ENCODE measurements at regions not wholly inside any gene's neighbourhood (a gene's known extent, or its start where the extent isn't known, plus 50 kb on each side); places are given as distances from the start of the nearest gene placed in this dataset.

DNA sequence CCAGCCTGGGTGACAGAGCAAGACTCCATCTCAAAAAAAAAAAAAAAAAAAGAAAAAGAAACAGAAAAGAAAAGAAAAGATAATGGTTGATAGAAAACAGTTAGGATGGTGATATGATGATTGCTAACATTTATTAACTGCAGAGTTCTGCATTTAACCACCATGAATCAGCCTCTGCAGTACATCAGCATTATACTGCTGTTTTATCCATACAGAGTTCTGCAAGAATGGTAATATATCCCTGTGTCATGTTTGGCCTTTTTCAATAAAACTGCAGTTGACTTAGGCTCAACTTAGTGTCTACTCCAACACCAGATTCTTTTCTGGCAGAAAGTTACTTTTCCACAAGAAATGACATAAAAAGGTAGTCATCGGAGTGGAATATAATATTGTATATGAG is 62.6 kb downstream of the DUSP6 start:
- no peak for DNase-seq
- no peak overlapping the region for H3K4me3 Mint-ChIP-seq
- Histone ChIP-seq H3K4me3 (replicated peaks in 1 of 3; ENCODE audit: low read depth in 2 of 3, low read length in 3 of 3) (no peak overlapping the region), H3K36me3 (replicated peaks in 1 of 2; ENCODE audit: control insufficient read depth in 1 of 2, insufficient read depth in 2 of 2, low read length in 2 of 2) (no peaks in the 10 kb centered on the region), H2AFZ (ENCODE audit: insufficient read depth, low read depth, low read length, poor library complexity, severe bottlenecking) (no peak overlapping the region), H3K27me3 (ENCODE audit: control insufficient read depth in 2 of 2, insufficient read depth in 2 of 2, low read length in 2 of 2) (no peaks in the 10 kb centered on the region), H3K4me2 (replicated peaks; ENCODE audit: extremely low read depth, low read length, poor library complexity, severe bottlenecking) (no peak overlapping the region), H3K9ac (ENCODE audit: insufficient read depth, low read length, poor library complexity, severe bottlenecking) (no peak overlapping the region), H3K9me3 (replicated peaks in 1 of 2; ENCODE audit: control insufficient read depth in 1 of 2, insufficient read depth in 1 of 2, low read length in 2 of 2) (no peaks in the 10 kb centered on the region), H3K79me2 (ENCODE audit: insufficient read depth, low read length) (no peaks in the 10 kb centered on the region), H4K20me1 (ENCODE audit: insufficient read depth, low read length) (no peaks in the 10 kb centered on the region), H3K4me1 (ENCODE audit: control insufficient read depth in 1 of 2, insufficient read depth in 2 of 2, low read length in 2 of 2) (peaks cover 0 to 3% of the 10 kb centered on the region in 2 donors), H3K27ac (ENCODE audit: low read depth in 1 of 2, low read length in 2 of 2) (no peak overlapping the region)
- peaks cover 0 to 2% (median 0%) of the 10 kb centered on the region in 3 donors for H3K27me3 Mint-ChIP-seq (ENCODE audit: low read depth in 3 of 3)
- peaks cover 6% of the 10 kb centered on the region for H3K4me1 Mint-ChIP-seq
- no peaks in the 10 kb centered on the region for H3K36me3 Mint-ChIP-seq
- TF ChIP-seq, protein P1, sequence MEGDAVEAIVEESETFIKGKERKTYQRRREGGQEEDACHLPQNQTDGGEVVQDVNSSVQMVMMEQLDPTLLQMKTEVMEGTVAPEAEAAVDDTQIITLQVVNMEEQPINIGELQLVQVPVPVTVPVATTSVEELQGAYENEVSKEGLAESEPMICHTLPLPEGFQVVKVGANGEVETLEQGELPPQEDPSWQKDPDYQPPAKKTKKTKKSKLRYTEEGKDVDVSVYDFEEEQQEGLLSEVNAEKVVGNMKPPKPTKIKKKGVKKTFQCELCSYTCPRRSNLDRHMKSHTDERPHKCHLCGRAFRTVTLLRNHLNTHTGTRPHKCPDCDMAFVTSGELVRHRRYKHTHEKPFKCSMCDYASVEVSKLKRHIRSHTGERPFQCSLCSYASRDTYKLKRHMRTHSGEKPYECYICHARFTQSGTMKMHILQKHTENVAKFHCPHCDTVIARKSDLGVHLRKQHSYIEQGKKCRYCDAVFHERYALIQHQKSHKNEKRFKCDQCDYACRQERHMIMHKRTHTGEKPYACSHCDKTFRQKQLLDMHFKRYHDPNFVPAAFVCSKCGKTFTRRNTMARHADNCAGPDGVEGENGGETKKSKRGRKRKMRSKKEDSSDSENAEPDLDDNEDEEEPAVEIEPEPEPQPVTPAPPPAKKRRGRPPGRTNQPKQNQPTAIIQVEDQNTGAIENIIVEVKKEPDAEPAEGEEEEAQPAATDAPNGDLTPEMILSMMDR (IDR thresholded peaks at IDR 0.05): no peak
- no peaks in the 10 kb centered on the region for H3K9me3 Mint-ChIP-seq
- no peak overlapping the region for H3K27ac Mint-ChIP-seq
- no CpG with 5 or more reads among the region's 1 CpG for WGBS (ENCODE audit: insufficient coverage)
- intact Hi-C loops (cut with micrococcal nuclease): no loop called here

DNA sequence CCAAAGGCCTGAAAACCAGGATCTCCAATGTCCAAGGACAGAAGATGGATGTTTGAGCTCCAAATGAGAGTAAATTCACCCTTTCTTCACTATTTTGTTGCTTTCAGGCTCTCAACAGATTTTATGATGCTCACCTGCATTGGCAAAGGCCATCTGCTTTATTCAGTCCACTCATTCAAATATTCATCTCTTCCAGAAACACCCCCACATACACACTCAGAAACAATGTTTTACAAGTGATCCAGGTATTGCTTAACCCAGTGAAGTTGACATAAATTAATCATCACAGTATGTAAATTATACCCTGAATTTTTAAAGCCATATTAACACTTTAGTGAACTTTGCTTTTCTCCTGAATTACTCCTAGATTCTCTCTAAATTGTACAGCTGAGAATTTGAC is 63.3 kb downstream of the DUSP6 start:
- Histone ChIP-seq H3K27ac (ENCODE audit: low read depth in 1 of 2, low read length in 2 of 2) (no peak overlapping the region), H2AFZ (ENCODE audit: insufficient read depth, low read depth, low read length, poor library complexity, severe bottlenecking) (no peak overlapping the region), H3K79me2 (ENCODE audit: insufficient read depth, low read length) (no peaks in the 10 kb centered on the region), H3K9ac (ENCODE audit: insufficient read depth, low read length, poor library complexity, severe bottlenecking) (no peak overlapping the region), H3K36me3 (replicated peaks in 1 of 2; ENCODE audit: control insufficient read depth in 1 of 2, insufficient read depth in 2 of 2, low read length in 2 of 2) (no peaks in the 10 kb centered on the region), H3K9me3 (replicated peaks in 1 of 2; ENCODE audit: control insufficient read depth in 1 of 2, insufficient read depth in 1 of 2, low read length in 2 of 2) (no peaks in the 10 kb centered on the region), H3K27me3 (ENCODE audit: control insufficient read depth in 2 of 2, insufficient read depth in 2 of 2, low read length in 2 of 2) (no peaks in the 10 kb centered on the region), H3K4me2 (replicated peaks; ENCODE audit: extremely low read depth, low read length, poor library complexity, severe bottlenecking) (no peak overlapping the region), H3K4me3 (replicated peaks in 1 of 3; ENCODE audit: low read depth in 2 of 3, low read length in 3 of 3) (no peak overlapping the region), H4K20me1 (ENCODE audit: insufficient read depth, low read length) (no peaks in the 10 kb centered on the region), H3K4me1 (ENCODE audit: control insufficient read depth in 1 of 2, insufficient read depth in 2 of 2, low read length in 2 of 2) (peaks cover 0 to 3% of the 10 kb centered on the region in 2 donors)
- TF ChIP-seq, protein P1 (IDR thresholded peaks at IDR 0.05): no peak
- DNase-seq: no peak
- H3K27me3 Mint-ChIP-seq (ENCODE audit: low read depth in 3 of 3): peaks cover 0 to 2% (median 0%) of the 10 kb centered on the region in 3 donors
- H3K27ac Mint-ChIP-seq: no peak overlapping the region
- no peaks in the 10 kb centered on the region for H3K36me3 Mint-ChIP-seq
- intact Hi-C loops (cut with micrococcal nuclease): no loop called here
- no peak overlapping the region for H3K4me3 Mint-ChIP-seq
- no peaks in the 10 kb centered on the region for H3K9me3 Mint-ChIP-seq
- peaks cover 6% of the 10 kb centered on the region for H3K4me1 Mint-ChIP-seq

All from CD14-positive monocyte (primary cell).